ENCODE measurements at regions not wholly inside any gene's neighbourhood (a gene's known extent, or its start where the extent isn't known, plus 50 kb on each side); places are given as distances from the start of the nearest gene placed in this dataset.

DNA sequence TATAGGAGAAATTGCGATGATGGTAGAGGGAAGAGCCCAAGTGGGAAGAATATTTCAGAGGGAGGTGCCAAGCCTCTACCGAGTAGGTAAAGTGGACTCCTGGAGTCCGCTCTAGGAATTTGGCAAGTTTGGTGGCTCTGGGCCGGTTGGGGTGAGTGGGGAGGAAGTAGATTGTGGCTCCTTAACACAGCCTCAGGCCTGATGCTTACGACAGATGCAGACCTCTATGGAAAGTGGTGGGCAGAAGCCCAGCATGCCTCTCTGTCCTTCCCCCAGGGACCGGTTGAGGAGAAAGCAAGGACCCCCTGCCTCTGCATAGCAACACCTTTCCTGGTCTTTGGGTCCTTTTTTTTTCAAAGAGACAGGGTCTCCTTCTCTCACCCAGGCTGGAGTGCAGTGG, 55.9 kb upstream of the SIAH1 start:
- no peak for DNase-seq (ENCODE audit: low read depth in 4 of 4, low spot score in 2 of 4)

DNA sequence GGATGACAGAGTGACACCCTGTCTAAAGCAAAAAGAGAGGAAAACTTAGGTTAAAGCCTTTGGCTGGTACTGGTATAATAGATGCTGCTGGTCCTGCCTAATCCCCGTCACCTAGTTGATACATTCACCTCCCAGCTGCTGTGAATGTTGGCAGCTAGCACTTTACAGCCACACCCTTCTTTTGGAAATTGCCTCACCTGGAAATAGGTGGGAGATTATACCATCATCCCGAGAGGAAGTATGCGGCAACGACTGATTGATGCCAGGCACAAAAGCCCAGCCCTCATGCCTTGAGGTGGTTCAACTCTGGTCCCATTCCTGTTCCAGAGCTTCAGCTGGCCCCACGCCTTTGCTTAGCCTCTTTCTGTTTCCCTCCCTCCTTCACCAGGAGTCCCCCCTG, 53.2 kb upstream of the SIAH1 start:
- no peak for DNase-seq (ENCODE audit: low read depth in 4 of 4, low spot score in 2 of 4)

DNA sequence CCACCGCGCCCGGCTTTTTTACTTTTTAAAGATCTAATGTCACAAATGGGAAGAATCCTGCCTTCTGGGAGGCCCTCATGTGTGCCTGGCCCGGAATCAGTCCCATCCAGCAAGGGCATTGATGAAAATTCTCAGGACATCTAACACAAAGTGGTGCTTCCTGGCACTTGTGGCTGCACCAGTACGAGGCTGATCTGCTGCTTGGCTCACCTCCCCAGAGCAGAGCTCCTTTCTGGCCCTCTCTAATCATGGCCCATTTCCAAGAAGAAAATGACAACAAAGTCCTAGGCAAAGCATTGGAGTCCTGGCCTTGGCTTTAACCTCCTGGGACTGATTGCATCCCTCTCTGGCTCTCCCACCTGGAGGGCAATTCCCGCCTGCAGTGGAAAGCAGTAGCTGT, 50.7 kb upstream of the SIAH1 start:
- no peak for DNase-seq (ENCODE audit: low read depth in 4 of 4, low spot score in 2 of 4)

DNA sequence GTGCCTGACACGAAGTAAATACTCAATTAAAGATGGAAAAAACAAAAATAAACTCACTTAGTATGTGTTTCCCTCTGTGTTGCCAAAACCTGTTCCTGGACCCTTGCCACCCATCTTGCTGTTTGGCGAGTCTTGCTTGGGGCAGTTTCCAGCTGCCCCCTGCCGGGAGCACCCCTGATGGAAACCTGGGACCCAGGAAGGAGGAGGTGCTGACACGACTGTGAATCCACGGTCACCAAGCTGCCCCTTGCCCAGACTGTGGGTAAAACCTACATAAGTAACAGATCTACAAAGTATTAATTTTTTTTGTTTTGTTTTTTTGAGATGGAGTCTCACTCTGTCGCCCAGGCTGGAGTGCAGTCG, 50.1 kb upstream of the SIAH1 start:
- DNase-seq (ENCODE audit: low read depth in 4 of 4, low spot score in 2 of 4), result no peak

Data from left renal cortex interstitium (tissue), 4 donors.